ENCODE measurements at regions not wholly inside any gene's neighbourhood (a gene's known extent, or its start where the extent isn't known, plus 50 kb on each side); places are given as distances from the start of the nearest gene placed in this dataset.
"Not testable (repeated sequence)": the region's sequence is repeated elsewhere in the genome, so short reads cannot be mapped to it uniquely, and the experiment has no call there.

DNA sequence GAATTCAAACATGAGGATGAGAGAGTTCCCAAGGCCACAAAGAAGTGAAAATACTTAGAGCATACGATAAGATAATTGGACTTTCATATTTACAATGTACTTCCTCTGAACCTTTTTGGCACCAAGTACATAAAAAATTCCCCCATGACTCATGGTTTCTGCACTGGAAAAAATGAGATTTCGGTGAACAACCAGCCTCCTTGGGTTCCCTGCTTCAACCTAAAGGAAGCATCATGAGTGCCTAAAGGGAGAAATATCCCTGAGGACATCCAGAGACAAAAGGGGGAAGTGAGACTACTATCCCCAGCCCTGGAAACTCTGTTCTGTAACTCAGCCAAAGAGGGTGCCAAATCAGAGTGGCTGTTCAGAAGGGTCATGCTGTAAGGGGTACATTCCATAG is 562.7 kb upstream of the SLC39A10 start:
- H3K27ac ChIP-seq (ENCODE audit: low read depth in 1 of 2, low read length in 2 of 2) = no peak overlapping the region
- no peak for DNase-seq
- WGBS (ENCODE audit: insufficient coverage) = no CpG with 5 or more reads among the region's 2 CpGs
- H3K4me2 ChIP-seq (replicated peaks; ENCODE audit: extremely low read depth, low read length, poor library complexity, severe bottlenecking) = no peak overlapping the region
- Mint-ChIP-seq H3K4me3 (no peak overlapping the region), H3K27me3 (ENCODE audit: low read depth in 3 of 3) (no peaks in the 10 kb centered on the region), H3K27ac (no peak overlapping the region), H3K9me3 (peaks cover 0 to 8% (median 2%) of the 10 kb centered on the region in 7 donors), H3K4me1 (no peaks in the 10 kb centered on the region), H3K36me3 (no peaks in the 10 kb centered on the region)
- H3K79me2 ChIP-seq (ENCODE audit: insufficient read depth, low read length) = no peaks in the 10 kb centered on the region
- H3K36me3 ChIP-seq (replicated peaks in 1 of 2; ENCODE audit: control insufficient read depth in 1 of 2, insufficient read depth in 2 of 2, low read length in 2 of 2) = no peaks in the 10 kb centered on the region
- intact Hi-C loops (cut with micrococcal nuclease) = no loop called here
- H3K4me1 ChIP-seq (ENCODE audit: control insufficient read depth in 1 of 2, insufficient read depth in 2 of 2, low read length in 2 of 2) = no peaks in the 10 kb centered on the region
- H3K4me3 ChIP-seq (replicated peaks in 1 of 3; ENCODE audit: low read depth in 2 of 3, low read length in 3 of 3) = no peak overlapping the region
- no peaks in the 10 kb centered on the region for H3K27me3 ChIP-seq (ENCODE audit: control insufficient read depth in 2 of 2, insufficient read depth in 2 of 2, low read length in 2 of 2)
- no peak overlapping the region for H2AFZ ChIP-seq (ENCODE audit: insufficient read depth, low read depth, low read length, poor library complexity, severe bottlenecking)
- no peak overlapping the region for H3K9ac ChIP-seq (ENCODE audit: insufficient read depth, low read length, poor library complexity, severe bottlenecking)
- no peaks in the 10 kb centered on the region for H3K9me3 ChIP-seq (replicated peaks in 1 of 2; ENCODE audit: control insufficient read depth in 1 of 2, insufficient read depth in 1 of 2, low read length in 2 of 2)
- TF ChIP-seq, protein P1, sequence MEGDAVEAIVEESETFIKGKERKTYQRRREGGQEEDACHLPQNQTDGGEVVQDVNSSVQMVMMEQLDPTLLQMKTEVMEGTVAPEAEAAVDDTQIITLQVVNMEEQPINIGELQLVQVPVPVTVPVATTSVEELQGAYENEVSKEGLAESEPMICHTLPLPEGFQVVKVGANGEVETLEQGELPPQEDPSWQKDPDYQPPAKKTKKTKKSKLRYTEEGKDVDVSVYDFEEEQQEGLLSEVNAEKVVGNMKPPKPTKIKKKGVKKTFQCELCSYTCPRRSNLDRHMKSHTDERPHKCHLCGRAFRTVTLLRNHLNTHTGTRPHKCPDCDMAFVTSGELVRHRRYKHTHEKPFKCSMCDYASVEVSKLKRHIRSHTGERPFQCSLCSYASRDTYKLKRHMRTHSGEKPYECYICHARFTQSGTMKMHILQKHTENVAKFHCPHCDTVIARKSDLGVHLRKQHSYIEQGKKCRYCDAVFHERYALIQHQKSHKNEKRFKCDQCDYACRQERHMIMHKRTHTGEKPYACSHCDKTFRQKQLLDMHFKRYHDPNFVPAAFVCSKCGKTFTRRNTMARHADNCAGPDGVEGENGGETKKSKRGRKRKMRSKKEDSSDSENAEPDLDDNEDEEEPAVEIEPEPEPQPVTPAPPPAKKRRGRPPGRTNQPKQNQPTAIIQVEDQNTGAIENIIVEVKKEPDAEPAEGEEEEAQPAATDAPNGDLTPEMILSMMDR (IDR thresholded peaks at IDR 0.05) = no peak
- no peaks in the 10 kb centered on the region for H4K20me1 ChIP-seq (ENCODE audit: insufficient read depth, low read length)

DNA sequence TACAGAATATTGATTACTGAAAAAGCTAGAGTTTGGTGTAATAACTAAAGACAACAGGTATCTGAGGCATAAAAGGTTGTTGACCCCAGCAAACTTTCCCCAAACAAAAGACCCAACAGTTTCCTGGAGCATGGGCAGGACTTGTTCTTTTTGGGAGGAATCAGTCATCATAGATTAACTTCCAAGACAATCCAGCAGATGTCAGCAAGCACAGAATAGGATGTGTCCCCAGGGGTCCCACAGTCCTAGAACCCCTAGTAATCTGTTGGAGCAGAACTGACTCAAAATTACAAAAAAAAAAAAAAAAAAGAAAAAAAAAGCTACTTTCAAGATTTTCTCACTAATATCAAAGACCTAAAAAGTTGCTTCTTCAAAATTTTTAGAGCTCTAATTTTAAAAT is 564.7 kb upstream of the SLC39A10 start:
- H3K4me1 Mint-ChIP-seq = no peaks in the 10 kb centered on the region
- H3K9me3 ChIP-seq (replicated peaks in 1 of 2; ENCODE audit: control insufficient read depth in 1 of 2, insufficient read depth in 1 of 2, low read length in 2 of 2) = no peaks in the 10 kb centered on the region
- H3K9ac ChIP-seq (ENCODE audit: insufficient read depth, low read length, poor library complexity, severe bottlenecking) = no peak overlapping the region
- intact Hi-C loops (cut with micrococcal nuclease) = no loop called here
- H3K4me2 ChIP-seq (replicated peaks; ENCODE audit: extremely low read depth, low read length, poor library complexity, severe bottlenecking) = no peak overlapping the region
- H3K27ac Mint-ChIP-seq = no peak overlapping the region
- no peaks in the 10 kb centered on the region for H3K27me3 ChIP-seq (ENCODE audit: control insufficient read depth in 2 of 2, insufficient read depth in 2 of 2, low read length in 2 of 2)
- H3K27me3 Mint-ChIP-seq (ENCODE audit: low read depth in 3 of 3) = no peaks in the 10 kb centered on the region
- H3K36me3 ChIP-seq (replicated peaks in 1 of 2; ENCODE audit: control insufficient read depth in 1 of 2, insufficient read depth in 2 of 2, low read length in 2 of 2) = no peaks in the 10 kb centered on the region
- H3K27ac ChIP-seq (ENCODE audit: low read depth in 1 of 2, low read length in 2 of 2) = no peak overlapping the region
- H4K20me1 ChIP-seq (ENCODE audit: insufficient read depth, low read length) = no peaks in the 10 kb centered on the region
- TF ChIP-seq, protein P1 (IDR thresholded peaks at IDR 0.05) = no peak
- no peaks in the 10 kb centered on the region for H3K36me3 Mint-ChIP-seq
- H3K4me3 ChIP-seq (replicated peaks in 1 of 3; ENCODE audit: low read depth in 2 of 3, low read length in 3 of 3) = no peak overlapping the region
- H2AFZ ChIP-seq (ENCODE audit: insufficient read depth, low read depth, low read length, poor library complexity, severe bottlenecking) = no peak overlapping the region
- no peak for DNase-seq
- H3K4me1 ChIP-seq (ENCODE audit: control insufficient read depth in 1 of 2, insufficient read depth in 2 of 2, low read length in 2 of 2) = no peaks in the 10 kb centered on the region
- H3K79me2 ChIP-seq (ENCODE audit: insufficient read depth, low read length) = no peaks in the 10 kb centered on the region
- H3K9me3 Mint-ChIP-seq = peaks cover 0 to 8% (median 2%) of the 10 kb centered on the region in 7 donors
- H3K4me3 Mint-ChIP-seq = no peak overlapping the region

DNA sequence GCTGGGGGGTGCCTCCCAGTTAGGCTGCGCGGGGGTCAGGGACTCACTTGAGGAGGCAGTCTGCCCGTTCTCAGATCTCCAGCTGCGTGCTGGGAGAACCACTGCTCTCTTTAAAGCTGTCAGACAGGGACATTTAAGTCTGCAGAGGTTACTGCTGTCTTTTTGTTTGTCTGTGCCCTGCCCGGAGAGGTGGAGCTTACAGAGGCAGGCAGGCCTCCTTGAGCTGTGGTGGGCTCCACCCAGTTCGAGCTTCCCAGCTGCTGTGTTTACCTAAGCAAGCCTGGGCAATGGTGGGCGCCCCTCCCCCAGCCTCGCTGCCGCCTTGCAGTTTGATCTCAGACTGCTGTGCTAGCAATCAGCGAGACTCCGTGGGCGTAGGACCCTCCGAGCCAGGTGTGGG is 584.2 kb upstream of the SLC39A10 start:
- H3K36me3 Mint-ChIP-seq; DNase-seq; H3K9ac ChIP-seq (ENCODE audit: insufficient read depth, low read length, poor library complexity, severe bottlenecking); H3K4me3 Mint-ChIP-seq; H3K4me3 ChIP-seq (replicated peaks in 1 of 3; ENCODE audit: low read depth in 2 of 3, low read length in 3 of 3); H3K27ac ChIP-seq (ENCODE audit: low read depth in 1 of 2, low read length in 2 of 2); H3K27ac Mint-ChIP-seq; H3K36me3 ChIP-seq (replicated peaks in 1 of 2; ENCODE audit: control insufficient read depth in 1 of 2, insufficient read depth in 2 of 2, low read length in 2 of 2); H4K20me1 ChIP-seq (ENCODE audit: insufficient read depth, low read length); H3K4me1 Mint-ChIP-seq; H3K79me2 ChIP-seq (ENCODE audit: insufficient read depth, low read length); H3K27me3 Mint-ChIP-seq (ENCODE audit: low read depth in 3 of 3); H3K4me1 ChIP-seq (ENCODE audit: control insufficient read depth in 1 of 2, insufficient read depth in 2 of 2, low read length in 2 of 2); H2AFZ ChIP-seq (ENCODE audit: insufficient read depth, low read depth, low read length, poor library complexity, severe bottlenecking); H3K4me2 ChIP-seq (replicated peaks; ENCODE audit: extremely low read depth, low read length, poor library complexity, severe bottlenecking); H3K27me3 ChIP-seq (ENCODE audit: control insufficient read depth in 2 of 2, insufficient read depth in 2 of 2, low read length in 2 of 2); intact Hi-C loops (cut with micrococcal nuclease): not testable (repeated sequence)
- H3K9me3 Mint-ChIP-seq = peaks cover 7 to 24% (median 14%) of the 10 kb centered on the region in 7 donors
- H3K9me3 ChIP-seq (replicated peaks in 1 of 2; ENCODE audit: control insufficient read depth in 1 of 2, insufficient read depth in 1 of 2, low read length in 2 of 2) = peaks cover 11 to 14% of the 10 kb centered on the region in 2 donors
- 88% methylated on average over 1 of the region's 13 CpGs for WGBS (ENCODE audit: insufficient coverage)

Measured in CD14-positive monocyte (primary cell).